Bronchial epithelial cell (primary cell): ENCODE measurements at regions not wholly inside any gene's neighbourhood (a gene's known extent, or its start where the extent isn't known, plus 50 kb on each side); places are given as distances from the start of the nearest gene placed in this dataset.

Experiments
- DNase-seq: peaks from one replicate; pipeline ENCODE4 v3.0.0-alpha.2; 2010; ENCODE audit warnings: low read depth
- FAIRE-seq: peaks from 2 replicates; lab custom pipeline; 2011; peaks lifted over from hg19 to GRCh38; lab: Jason Lieb, UNC
- H3K27me3 ChIP-seq: 2 replicates; pipeline ENCODE4 v1.5.1; 2011; ENCODE audit warnings: low read length; ENCODE audit not compliant: control insufficient read depth, insufficient read depth
- H3K36me3 ChIP-seq: 2 replicates; pipeline ENCODE4 v1.5.1; 2011; ENCODE audit warnings: low read length; ENCODE audit not compliant: control insufficient read depth, insufficient read depth
- H3K4me3 ChIP-seq: 2 replicates; pipeline ENCODE4 v1.5.1; 2011; ENCODE audit warnings: mild to moderate bottlenecking, low read depth, low read length, control low read depth
- TF ChIP-seq, protein P1 (sequence below): IDR thresholded peaks from 2 replicates; pipeline ENCODE4 v1.5.1; 2011; ENCODE audit warnings: mild to moderate bottlenecking, moderate library complexity, low read length, control low read depth, inconsistent platforms; ENCODE audit not compliant: insufficient read depth, severe bottlenecking

GRCh38 chr9:90099262-90099963 is 494.6 kb downstream of the GADD45G start:
- Histone ChIP-seq H3K36me3 (no peaks in the 10 kb centered on the region), H3K4me3 (no peak overlapping the region), H3K27me3 (peaks cover 3% of the 10 kb centered on the region)
- TF ChIP-seq, protein P1, sequence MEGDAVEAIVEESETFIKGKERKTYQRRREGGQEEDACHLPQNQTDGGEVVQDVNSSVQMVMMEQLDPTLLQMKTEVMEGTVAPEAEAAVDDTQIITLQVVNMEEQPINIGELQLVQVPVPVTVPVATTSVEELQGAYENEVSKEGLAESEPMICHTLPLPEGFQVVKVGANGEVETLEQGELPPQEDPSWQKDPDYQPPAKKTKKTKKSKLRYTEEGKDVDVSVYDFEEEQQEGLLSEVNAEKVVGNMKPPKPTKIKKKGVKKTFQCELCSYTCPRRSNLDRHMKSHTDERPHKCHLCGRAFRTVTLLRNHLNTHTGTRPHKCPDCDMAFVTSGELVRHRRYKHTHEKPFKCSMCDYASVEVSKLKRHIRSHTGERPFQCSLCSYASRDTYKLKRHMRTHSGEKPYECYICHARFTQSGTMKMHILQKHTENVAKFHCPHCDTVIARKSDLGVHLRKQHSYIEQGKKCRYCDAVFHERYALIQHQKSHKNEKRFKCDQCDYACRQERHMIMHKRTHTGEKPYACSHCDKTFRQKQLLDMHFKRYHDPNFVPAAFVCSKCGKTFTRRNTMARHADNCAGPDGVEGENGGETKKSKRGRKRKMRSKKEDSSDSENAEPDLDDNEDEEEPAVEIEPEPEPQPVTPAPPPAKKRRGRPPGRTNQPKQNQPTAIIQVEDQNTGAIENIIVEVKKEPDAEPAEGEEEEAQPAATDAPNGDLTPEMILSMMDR, result peak; percentile 61
- no peak for FAIRE-seq
- peak; percentile 41 for DNase-seq

GRCh38 chr9:90100014-90100413 is 495.2 kb downstream of the GADD45G start:
- Histone ChIP-seq H3K36me3 (no peaks in the 10 kb centered on the region), H3K27me3 (peaks cover 4% of the 10 kb centered on the region), H3K4me3 (no peak overlapping the region)
- DNase-seq (no peak), FAIRE-seq (no peak)
- TF ChIP-seq, protein P1, result no peak

GRCh38 chr9:90102292-90102901 is 497.6 kb downstream of the GADD45G start:
- Histone ChIP-seq H3K4me3 (no peak overlapping the region), H3K27me3 (peaks cover 2% of the 10 kb centered on the region), H3K36me3 (no peaks in the 10 kb centered on the region)
- DNase-seq (peak; percentile 88), FAIRE-seq (peak; percentile 93)
- TF ChIP-seq, protein P1, result peak; percentile 81

- DNase-seq, result no peak
- Histone ChIP-seq H3K4me3 (no peak overlapping the region), H3K36me3 (no peaks in the 10 kb centered on the region), H3K27me3 (peaks cover 2% of the 10 kb centered on the region)
- FAIRE-seq, result no peak
- TF ChIP-seq, protein P1, result no peak
These were observed 499.0 kb downstream of the GADD45G start for GRCh38 chr9:90103771-90104170.

DNA sequence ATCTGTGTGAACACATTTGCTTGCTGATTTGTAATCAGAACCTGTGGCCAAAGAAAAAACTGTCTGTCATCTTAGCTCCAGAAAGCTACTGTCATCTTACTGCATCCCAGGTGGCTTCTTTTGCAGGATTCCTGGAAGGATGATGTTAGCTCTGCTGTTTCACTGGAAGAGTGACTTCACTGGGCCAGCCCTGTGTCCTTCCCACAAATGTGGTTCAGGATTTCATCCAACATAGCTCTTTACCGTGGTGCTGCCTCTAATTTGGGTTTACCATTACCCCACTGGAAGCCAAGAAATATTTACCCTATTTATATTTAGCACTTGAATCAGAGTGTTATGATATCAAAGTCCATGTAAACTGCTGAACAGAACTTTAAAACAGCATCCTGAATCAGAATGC is 501.0 kb downstream of the GADD45G start:
- H3K36me3 ChIP-seq, result no peaks in the 10 kb centered on the region
- FAIRE-seq (no peak), DNase-seq (no peak)
- peaks cover 2% of the 10 kb centered on the region for H3K27me3 ChIP-seq
- no peak overlapping the region for H3K4me3 ChIP-seq
- TF ChIP-seq, protein P1, result no peak
